Lower lobe of right lung (tissue), 2 donors: ENCODE measurements at regions not wholly inside any gene's neighbourhood (a gene's known extent, or its start where the extent isn't known, plus 50 kb on each side); places are given as distances from the start of the nearest gene placed in this dataset.
A peak's percentile ranks its signal among the peaks of the same experiment; 100 is the strongest.

Source experiments
- ATAC-seq, 2 donors: fragments of 200-7000 bp; cut with Tn5 transposase; one replicate each; pipeline ENCODE4 v1.9.1; 2020 to 2022; ENCODE audit warnings: mild to moderate bottlenecking in 2 of 2, moderate library complexity in 2 of 2
- DNase-seq: peaks from one replicate; pipeline ENCODE4 v3.0.0-alpha.2; 2020
- H3K27ac ChIP-seq: fragments of 200-600 bp; one replicate; pipeline ENCODE4 v1.8.0; 2022
- H3K27me3 ChIP-seq: fragments of 200-600 bp; one replicate; pipeline ENCODE4 v1.8.0; 2022; ENCODE audit warnings: low read depth
- H3K36me3 ChIP-seq: fragments of 200-600 bp; one replicate; pipeline ENCODE4 v1.8.0; 2022; ENCODE audit warnings: mild to moderate bottlenecking
- H3K4me1 ChIP-seq: fragments of 200-600 bp; one replicate; pipeline ENCODE4 v1.8.0; 2022
- H3K4me3 ChIP-seq: fragments of 200-600 bp; one replicate; pipeline ENCODE4 v1.8.0; 2022; ENCODE audit warnings: mild to moderate bottlenecking
- H3K9me3 ChIP-seq: fragments of 200-600 bp; one replicate; pipeline ENCODE4 v1.8.0; 2022
- CTCF ChIP-seq: fragments of 200-600 bp; IDR thresholded peaks from one replicate; pipeline ENCODE4 v1.8.0; 2022; ENCODE audit warnings: antibody characterized with exemption, mild to moderate bottlenecking
- intact Hi-C: fragments of 100-400 bp; cut with DNase I; formaldehyde crosslinking; loops from one replicate; pipeline ENCODE4 v1.11.0; 2022
- donor health status: DM: no; HTN: yes; CAD: no; lungs with severe emphysema.

- ATAC-seq (peak in 1 of 2 donors; percentile 39), DNase-seq (no peak)
- no peak for TF ChIP-seq CTCF
- Histone ChIP-seq H3K9me3 (no peaks in the 10 kb centered on the region), H3K27me3 (no peaks in the 10 kb centered on the region), H3K27ac (no peak overlapping the region), H3K36me3 (no peaks in the 10 kb centered on the region), H3K4me1 (no peaks in the 10 kb centered on the region), H3K4me3 (no peak overlapping the region)
- intact Hi-C loops: no loop called here
Observed at GRCh38 chr18:31247574-31248199, 70.3 kb upstream of the DSG1 start.

GRCh38 chr18:31248783-31249521, 69.0 kb upstream of the DSG1 start:
- no peaks in the 10 kb centered on the region for H3K36me3 ChIP-seq
- intact Hi-C loops: no loop called here
- H3K4me3 ChIP-seq: no peak overlapping the region
- no peaks in the 10 kb centered on the region for H3K4me1 ChIP-seq
- H3K27ac ChIP-seq: no peak overlapping the region
- DNase-seq (no peak), ATAC-seq (no peak)
- no peaks in the 10 kb centered on the region for H3K9me3 ChIP-seq
- H3K27me3 ChIP-seq: no peaks in the 10 kb centered on the region
- no peak for TF ChIP-seq CTCF

GRCh38 chr18:31250902-31251301, 67.1 kb upstream of the DSG1 start:
- Histone ChIP-seq H3K36me3 (no peaks in the 10 kb centered on the region), H3K27ac (no peak overlapping the region), H3K27me3 (no peaks in the 10 kb centered on the region), H3K4me3 (no peak overlapping the region), H3K9me3 (no peaks in the 10 kb centered on the region), H3K4me1 (no peaks in the 10 kb centered on the region)
- intact Hi-C loops: no loop called here
- no peak for TF ChIP-seq CTCF
- DNase-seq (no peak), ATAC-seq (no peak)

- H3K27me3 ChIP-seq: no peaks in the 10 kb centered on the region
- TF ChIP-seq CTCF: no peak
Observed at GRCh38 chr18:31252522-31252921, 65.4 kb upstream of the DSG1 start.

GRCh38 chr18:31255953-31256352, 62.0 kb upstream of the DSG1 start:
- no peak for TF ChIP-seq CTCF
- DNase-seq: no peak
- Histone ChIP-seq H3K4me3 (no peak overlapping the region), H3K36me3 (no peaks in the 10 kb centered on the region), H3K9me3 (no peaks in the 10 kb centered on the region), H3K4me1 (no peaks in the 10 kb centered on the region), H3K27me3 (no peaks in the 10 kb centered on the region), H3K27ac (no peak overlapping the region)
- ATAC-seq: no peak
- intact Hi-C loops: no loop called here

More at GRCh38 chr18:31252522-31252921, 65.4 kb upstream of the DSG1 start:
- no peaks in the 10 kb centered on the region for H3K4me1 ChIP-seq
- H3K27ac ChIP-seq: no peak overlapping the region
- H3K4me3 ChIP-seq: no peak overlapping the region
- DNase-seq (no peak), ATAC-seq (no peak)
- H3K36me3 ChIP-seq: no peaks in the 10 kb centered on the region
- intact Hi-C loops: no loop called here
- no peaks in the 10 kb centered on the region for H3K9me3 ChIP-seq
